ENCODE measurements at regions not wholly inside any gene's neighbourhood (a gene's known extent, or its start where the extent isn't known, plus 50 kb on each side); places are given as distances from the start of the nearest gene placed in this dataset.

- Histone ChIP-seq H3K4me1 (ENCODE audit: control insufficient read depth, insufficient read depth, low read length, poor library complexity, severe bottlenecking) (no peaks in the 10 kb centered on the region), H3K36me3 (ENCODE audit: control insufficient read depth, insufficient read depth, low read length) (no peaks in the 10 kb centered on the region), H3K4me3 (ENCODE audit: low read depth, low read length) (no peak overlapping the region), H3K27ac (ENCODE audit: insufficient read depth, low read length, poor library complexity, severe bottlenecking) (no peak overlapping the region), H3K27me3 (ENCODE audit: control insufficient read depth, insufficient read depth, low read length) (no peaks in the 10 kb centered on the region), H3K9me3 (ENCODE audit: control insufficient read depth in 2 of 2, low read length in 2 of 2) (no peaks in the 10 kb centered on the region)
- Mint-ChIP-seq H3K36me3 (no peaks in the 10 kb centered on the region), H3K27ac (no peak overlapping the region), H3K27me3 (no peaks in the 10 kb centered on the region), H3K4me1 (no peaks in the 10 kb centered on the region), H3K9me3 (peaks cover 0 to 2% (median 0%) of the 10 kb centered on the region in 7 donors), H3K4me3 (no peak overlapping the region)
- ATAC-seq (ENCODE audit: low read depth in 2 of 2), result no peak
- no peak for DNase-seq
These were observed 1450.3 kb downstream of the TBC1D22A start for GRCh38 chr22:48212727-48213126.

- Histone ChIP-seq H3K27ac (ENCODE audit: insufficient read depth, low read length, poor library complexity, severe bottlenecking) (no peak overlapping the region), H3K27me3 (ENCODE audit: control insufficient read depth, insufficient read depth, low read length) (no peaks in the 10 kb centered on the region), H3K9me3 (ENCODE audit: control insufficient read depth in 2 of 2, low read length in 2 of 2) (no peaks in the 10 kb centered on the region), H3K36me3 (ENCODE audit: control insufficient read depth, insufficient read depth, low read length) (no peaks in the 10 kb centered on the region), H3K4me3 (ENCODE audit: low read depth, low read length) (no peak overlapping the region), H3K4me1 (ENCODE audit: control insufficient read depth, insufficient read depth, low read length, poor library complexity, severe bottlenecking) (no peaks in the 10 kb centered on the region)
- no peak overlapping the region for H3K4me3 Mint-ChIP-seq
- H3K9me3 Mint-ChIP-seq, result peaks cover 0 to 2% (median 0%) of the 10 kb centered on the region in 7 donors
- no peak for DNase-seq
- ATAC-seq (ENCODE audit: low read depth in 2 of 2), result no peak
- no peaks in the 10 kb centered on the region for H3K4me1 Mint-ChIP-seq
- no peak overlapping the region for H3K27ac Mint-ChIP-seq
- H3K27me3 Mint-ChIP-seq, result no peaks in the 10 kb centered on the region
- H3K36me3 Mint-ChIP-seq, result no peaks in the 10 kb centered on the region
These were observed 1448.4 kb downstream of the TBC1D22A start for GRCh38 chr22:48210812-48211211.

GRCh38 chr22:48210198-48210580 is 1447.7 kb downstream of the TBC1D22A start:
- Mint-ChIP-seq H3K9me3 (peaks cover 0 to 3% (median 0%) of the 10 kb centered on the region in 7 donors), H3K4me1 (no peaks in the 10 kb centered on the region), H3K36me3 (no peaks in the 10 kb centered on the region), H3K27ac (no peak overlapping the region), H3K4me3 (no peak overlapping the region), H3K27me3 (no peaks in the 10 kb centered on the region)
- Histone ChIP-seq H3K4me3 (ENCODE audit: low read depth, low read length) (no peak overlapping the region), H3K9me3 (ENCODE audit: control insufficient read depth in 2 of 2, low read length in 2 of 2) (no peaks in the 10 kb centered on the region), H3K27me3 (ENCODE audit: control insufficient read depth, insufficient read depth, low read length) (no peaks in the 10 kb centered on the region), H3K36me3 (ENCODE audit: control insufficient read depth, insufficient read depth, low read length) (no peaks in the 10 kb centered on the region), H3K27ac (ENCODE audit: insufficient read depth, low read length, poor library complexity, severe bottlenecking) (no peak overlapping the region), H3K4me1 (ENCODE audit: control insufficient read depth, insufficient read depth, low read length, poor library complexity, severe bottlenecking) (no peaks in the 10 kb centered on the region)
- ATAC-seq (ENCODE audit: low read depth in 2 of 2) (no peak), DNase-seq (no peak)

GRCh38 chr22:48209473-48210197 is 1447.2 kb downstream of the TBC1D22A start:
- H3K9me3 ChIP-seq (ENCODE audit: control insufficient read depth in 2 of 2, low read length in 2 of 2), result no peaks in the 10 kb centered on the region
- H3K4me1 ChIP-seq (ENCODE audit: control insufficient read depth, insufficient read depth, low read length, poor library complexity, severe bottlenecking), result no peaks in the 10 kb centered on the region
- H3K36me3 ChIP-seq (ENCODE audit: control insufficient read depth, insufficient read depth, low read length), result no peaks in the 10 kb centered on the region
- Mint-ChIP-seq H3K4me1 (no peaks in the 10 kb centered on the region), H3K27me3 (no peaks in the 10 kb centered on the region), H3K27ac (no peak overlapping the region), H3K36me3 (no peaks in the 10 kb centered on the region), H3K4me3 (no peak overlapping the region), H3K9me3 (peaks cover 0 to 3% (median 0%) of the 10 kb centered on the region in 7 donors)
- DNase-seq, result no peak
- ATAC-seq (ENCODE audit: low read depth in 2 of 2), result no peak
- no peak overlapping the region for H3K4me3 ChIP-seq (ENCODE audit: low read depth, low read length)
- H3K27me3 ChIP-seq (ENCODE audit: control insufficient read depth, insufficient read depth, low read length), result no peaks in the 10 kb centered on the region
- H3K27ac ChIP-seq (ENCODE audit: insufficient read depth, low read length, poor library complexity, severe bottlenecking), result no peak overlapping the region

- H3K9me3 Mint-ChIP-seq, result peaks cover 0 to 3% (median 0%) of the 10 kb centered on the region in 7 donors
- H3K4me3 Mint-ChIP-seq, result no peak overlapping the region
- Histone ChIP-seq H3K36me3 (ENCODE audit: control insufficient read depth, insufficient read depth, low read length) (no peaks in the 10 kb centered on the region), H3K4me3 (ENCODE audit: low read depth, low read length) (no peak overlapping the region), H3K27me3 (ENCODE audit: control insufficient read depth, insufficient read depth, low read length) (no peaks in the 10 kb centered on the region), H3K9me3 (ENCODE audit: control insufficient read depth in 2 of 2, low read length in 2 of 2) (no peaks in the 10 kb centered on the region), H3K4me1 (ENCODE audit: control insufficient read depth, insufficient read depth, low read length, poor library complexity, severe bottlenecking) (no peaks in the 10 kb centered on the region), H3K27ac (ENCODE audit: insufficient read depth, low read length, poor library complexity, severe bottlenecking) (no peak overlapping the region)
- ATAC-seq (ENCODE audit: low read depth in 2 of 2), result no peak
- no peak overlapping the region for H3K27ac Mint-ChIP-seq
- no peaks in the 10 kb centered on the region for H3K36me3 Mint-ChIP-seq
- H3K4me1 Mint-ChIP-seq, result no peaks in the 10 kb centered on the region
- DNase-seq, result no peak
- H3K27me3 Mint-ChIP-seq, result no peaks in the 10 kb centered on the region
These were observed 1446.4 kb downstream of the TBC1D22A start for GRCh38 chr22:48208894-48209293.

- Mint-ChIP-seq H3K27ac (no peak overlapping the region), H3K36me3 (no peaks in the 10 kb centered on the region), H3K9me3 (peaks cover 0 to 3% (median 0%) of the 10 kb centered on the region in 7 donors)
These were observed 1445.6 kb downstream of the TBC1D22A start for GRCh38 chr22:48207919-48208535.

GRCh38 chr22:48205790-48206189 is 1443.3 kb downstream of the TBC1D22A start:
- Mint-ChIP-seq H3K27ac (no peak overlapping the region), H3K4me3 (no peak overlapping the region), H3K4me1 (no peaks in the 10 kb centered on the region), H3K27me3 (no peaks in the 10 kb centered on the region), H3K9me3 (peaks cover 0 to 3% (median 0%) of the 10 kb centered on the region in 7 donors), H3K36me3 (no peaks in the 10 kb centered on the region)
- Histone ChIP-seq H3K4me3 (ENCODE audit: low read depth, low read length) (no peak overlapping the region), H3K27me3 (ENCODE audit: control insufficient read depth, insufficient read depth, low read length) (no peaks in the 10 kb centered on the region), H3K4me1 (ENCODE audit: control insufficient read depth, insufficient read depth, low read length, poor library complexity, severe bottlenecking) (no peaks in the 10 kb centered on the region), H3K9me3 (ENCODE audit: control insufficient read depth in 2 of 2, low read length in 2 of 2) (no peaks in the 10 kb centered on the region), H3K36me3 (ENCODE audit: control insufficient read depth, insufficient read depth, low read length) (no peaks in the 10 kb centered on the region), H3K27ac (ENCODE audit: insufficient read depth, low read length, poor library complexity, severe bottlenecking) (no peak overlapping the region)
- no peak for ATAC-seq (ENCODE audit: low read depth in 2 of 2)
- no peak for DNase-seq

More at GRCh38 chr22:48207919-48208535, 1445.6 kb downstream of the TBC1D22A start:
- no peak for DNase-seq
- no peak for ATAC-seq (ENCODE audit: low read depth in 2 of 2)
- Histone ChIP-seq H3K27ac (ENCODE audit: insufficient read depth, low read length, poor library complexity, severe bottlenecking) (no peak overlapping the region), H3K27me3 (ENCODE audit: control insufficient read depth, insufficient read depth, low read length) (no peaks in the 10 kb centered on the region), H3K4me1 (ENCODE audit: control insufficient read depth, insufficient read depth, low read length, poor library complexity, severe bottlenecking) (no peaks in the 10 kb centered on the region), H3K9me3 (ENCODE audit: control insufficient read depth in 2 of 2, low read length in 2 of 2) (no peaks in the 10 kb centered on the region), H3K36me3 (ENCODE audit: control insufficient read depth, insufficient read depth, low read length) (no peaks in the 10 kb centered on the region), H3K4me3 (ENCODE audit: low read depth, low read length) (no peak overlapping the region)
- H3K4me1 Mint-ChIP-seq, result no peaks in the 10 kb centered on the region
- H3K4me3 Mint-ChIP-seq, result no peak overlapping the region
- H3K27me3 Mint-ChIP-seq, result no peaks in the 10 kb centered on the region

- Mint-ChIP-seq H3K27ac (no peak overlapping the region), H3K9me3 (peaks cover 0 to 4% (median 0%) of the 10 kb centered on the region in 7 donors), H3K4me1 (no peaks in the 10 kb centered on the region), H3K4me3 (no peak overlapping the region), H3K36me3 (no peaks in the 10 kb centered on the region), H3K27me3 (no peaks in the 10 kb centered on the region)
- Histone ChIP-seq H3K4me3 (ENCODE audit: low read depth, low read length) (no peak overlapping the region), H3K36me3 (ENCODE audit: control insufficient read depth, insufficient read depth, low read length) (no peaks in the 10 kb centered on the region), H3K27ac (ENCODE audit: insufficient read depth, low read length, poor library complexity, severe bottlenecking) (no peak overlapping the region), H3K9me3 (ENCODE audit: control insufficient read depth in 2 of 2, low read length in 2 of 2) (no peaks in the 10 kb centered on the region), H3K4me1 (ENCODE audit: control insufficient read depth, insufficient read depth, low read length, poor library complexity, severe bottlenecking) (no peaks in the 10 kb centered on the region), H3K27me3 (ENCODE audit: control insufficient read depth, insufficient read depth, low read length) (no peaks in the 10 kb centered on the region)
- ATAC-seq (ENCODE audit: low read depth in 2 of 2), result no peak
- DNase-seq, result no peak
These were observed 1442.7 kb downstream of the TBC1D22A start for GRCh38 chr22:48205161-48205560.
